HG02678 (cell line): ENCODE measurements at regions not wholly inside any gene's neighbourhood (a gene's known extent, or its start where the extent isn't known, plus 50 kb on each side); places are given as distances from the start of the nearest gene placed in this dataset.
A peak's percentile ranks its signal among the peaks of the same experiment; 100 is the strongest.
"Not testable (repeated sequence)": the region's sequence is repeated elsewhere in the genome, so short reads cannot be mapped to it uniquely, and the experiment has no call there.

Experiments
- ATAC-seq: cut with Tn5 transposase; IDR thresholded peaks from one replicate; pipeline ENCODE4 v1.9.1; 2021; ENCODE audit warnings: mild to moderate bottlenecking, moderate library complexity; ENCODE audit not compliant: unreplicated experiment

GRCh38 chr7:3094701-3095445 lies 51.2 kb upstream of the CARD11 start:
- peak; percentile 56 for ATAC-seq

- ATAC-seq, result no peak
Observed at GRCh38 chr7:3097734-3098133, 54.1 kb upstream of the CARD11 start.

GRCh38 chr7:3102159-3102558 lies 58.5 kb upstream of the CARD11 start:
- no peak for ATAC-seq

- ATAC-seq, result no peak
Observed at GRCh38 chr7:3103614-3104398, 60.1 kb upstream of the CARD11 start.

- ATAC-seq, result no peak
Observed at GRCh38 chr7:3105856-3106255, 62.2 kb upstream of the CARD11 start.

GRCh38 chr7:3106361-3106826 lies 62.7 kb upstream of the CARD11 start:
- ATAC-seq, result no peak

GRCh38 chr7:3107228-3107763 lies 63.6 kb upstream of the CARD11 start:
- no peak for ATAC-seq

GRCh38 chr7:3107889-3108570 lies 64.4 kb upstream of the CARD11 start:
- ATAC-seq, result no peak

GRCh38 chr7:3109311-3109915 lies 65.7 kb upstream of the CARD11 start:
- no peak for ATAC-seq

GRCh38 chr7:3112479-3113134 lies 68.9 kb upstream of the CARD11 start:
- no peak for ATAC-seq

- ATAC-seq, result no peak
Observed at GRCh38 chr7:3114917-3115316, 71.2 kb upstream of the CARD11 start.

- ATAC-seq, result no peak
Observed at GRCh38 chr7:3117081-3117480, 73.4 kb upstream of the CARD11 start.

- ATAC-seq, result no peak
Observed at GRCh38 chr7:3117488-3118231, 74.0 kb upstream of the CARD11 start.

GRCh38 chr7:3119352-3119927 lies 75.8 kb upstream of the CARD11 start:
- ATAC-seq, result not testable (repeated sequence)

GRCh38 chr7:3119963-3120362 lies 76.3 kb upstream of the CARD11 start:
- no peak for ATAC-seq

GRCh38 chr7:3120513-3120912 lies 76.8 kb upstream of the CARD11 start:
- ATAC-seq, result no peak

GRCh38 chr7:3128857-3129490 lies 85.3 kb upstream of the CARD11 start:
- no peak for ATAC-seq

- ATAC-seq, result no peak
Observed at GRCh38 chr7:3133811-3134385, 90.2 kb upstream of the CARD11 start.

GRCh38 chr7:3134745-3135144 lies 91.1 kb upstream of the CARD11 start:
- ATAC-seq, result no peak
